Lower leg skin (tissue), 3 donors: ENCODE measurements at regions not wholly inside any gene's neighbourhood (a gene's known extent, or its start where the extent isn't known, plus 50 kb on each side); places are given as distances from the start of the nearest gene placed in this dataset.

ENCODE experiments used
- CTCF ChIP-seq, 3 donors: fragments of 450-650 bp; IDR thresholded peaks; one replicate each; pipeline ENCODE4 v1.5.1; 2016; ENCODE audit warnings: antibody characterized with exemption in 3 of 3, mild to moderate bottlenecking in 3 of 3, moderate library complexity in 2 of 3
- POLR2A ChIP-seq, 2 donors: fragments of 450-650 bp; IDR thresholded peaks; one replicate each; pipeline ENCODE4 v1.6.1; 2016 to 2017; ENCODE audit warnings: antibody characterized with exemption in 2 of 2, mild to moderate bottlenecking in 1 of 2, moderate library complexity in 1 of 2

DNA sequence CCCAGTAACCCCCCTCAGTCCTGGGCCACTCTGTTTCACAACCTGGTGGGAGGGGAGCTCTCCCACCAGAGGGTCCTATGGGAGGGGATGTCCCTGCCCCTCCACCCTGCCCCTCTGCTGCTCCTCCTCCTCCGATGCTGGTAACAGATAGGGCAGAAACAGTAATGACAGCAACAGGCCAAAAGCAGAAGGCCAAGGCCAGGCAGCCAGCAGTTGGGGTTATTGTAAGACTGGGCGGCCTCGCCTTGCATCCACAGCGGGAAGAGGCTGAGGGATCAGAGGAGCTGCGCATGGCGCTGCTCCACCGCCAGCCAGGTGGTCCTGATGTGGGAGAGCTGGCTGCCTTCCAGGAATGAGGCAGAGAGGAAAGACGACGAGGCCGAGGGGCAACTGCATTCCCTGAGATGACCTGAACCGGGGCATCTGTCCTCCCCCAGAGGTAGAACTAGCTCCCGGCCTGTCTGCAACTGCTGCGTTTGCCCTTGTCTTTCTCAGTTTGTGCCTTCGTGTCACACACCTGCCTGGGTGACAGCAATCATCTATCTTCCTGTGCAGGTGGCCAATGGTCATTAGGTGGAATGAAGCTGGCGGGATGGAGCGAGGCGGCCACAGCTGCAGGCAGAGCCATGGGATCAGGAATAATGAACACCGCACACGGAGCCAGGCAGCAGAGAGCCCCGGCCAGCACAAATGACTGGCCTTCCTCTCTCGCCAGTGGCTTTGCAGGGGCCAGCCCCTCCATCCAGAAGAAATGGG lies 54.0 kb upstream of the CACUL1 start:
- TF ChIP-seq POLR2A (IDR thresholded peaks at IDR 0.05): no peak
- TF ChIP-seq CTCF (IDR thresholded peaks at IDR 0.05): no peak
